NCI-H524 treated with DMSO at 0.1 percent for 48 hours (cell line): ENCODE measurements at regions not wholly inside any gene's neighbourhood (a gene's known extent, or its start where the extent isn't known, plus 50 kb on each side); places are given as distances from the start of the nearest gene placed in this dataset.
"Not testable (repeated sequence)": the region's sequence is repeated elsewhere in the genome, so short reads cannot be mapped to it uniquely, and the experiment has no call there.

Source experiments
- DNase-seq: peaks from one replicate; lab custom pipeline; 2025; lab: John Stamatoyannopoulos, UW

DNA sequence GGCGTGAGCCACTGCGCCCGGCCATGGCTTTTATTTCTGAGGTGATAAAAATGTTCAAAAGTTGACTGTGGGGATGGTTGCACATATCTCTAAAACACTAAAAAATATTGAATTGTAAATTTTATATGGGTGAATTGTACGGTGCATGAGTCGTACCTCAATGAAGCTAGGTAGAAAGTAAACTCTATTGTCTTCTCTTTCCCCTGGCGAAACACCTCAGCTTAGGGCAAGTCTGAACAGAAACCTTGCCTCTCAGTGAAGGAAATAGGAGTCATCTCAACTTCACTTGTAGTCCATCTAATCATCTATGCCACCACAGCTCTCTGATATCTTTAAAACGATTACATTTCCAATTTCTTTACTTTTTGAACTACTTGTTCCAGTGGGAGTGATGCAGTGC lies 309.6 kb downstream of the SPATA31A1 start:
- not testable (repeated sequence) for DNase-seq

DNA sequence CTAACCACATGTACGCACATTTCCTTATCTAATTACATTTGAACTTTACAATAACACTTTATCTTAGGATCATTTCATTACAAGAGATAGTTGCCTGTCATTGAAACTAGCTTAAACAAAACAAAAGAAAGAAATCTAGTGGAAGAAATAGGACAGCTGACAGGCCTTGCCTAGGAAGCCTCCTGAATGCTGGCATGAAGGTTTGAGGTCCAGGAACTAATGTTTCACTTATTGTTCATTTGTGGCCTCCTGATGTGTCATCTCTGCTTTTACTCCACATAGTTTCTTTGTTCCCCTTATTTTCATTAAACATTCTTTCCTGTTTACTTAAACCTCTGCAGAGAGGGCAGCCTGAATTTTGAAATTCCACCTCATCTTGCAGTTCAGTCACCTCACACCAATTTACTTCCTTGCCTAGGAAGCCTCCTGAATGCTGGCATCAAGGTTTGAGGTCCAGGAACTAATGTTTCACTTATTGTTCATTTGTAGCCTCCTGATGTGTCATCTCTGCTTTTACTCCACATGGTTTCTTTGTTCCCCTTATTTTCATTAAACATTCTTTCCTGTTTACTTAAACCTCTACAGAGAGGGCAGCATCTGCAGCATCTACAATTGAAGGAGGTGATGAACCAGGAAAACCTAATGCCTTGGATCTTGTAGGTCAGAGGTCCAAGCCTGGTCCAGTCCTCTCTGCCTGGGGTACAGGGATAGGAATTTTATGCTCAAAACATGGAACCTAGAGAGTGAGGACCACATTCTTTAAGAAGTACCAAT lies 319.2 kb downstream of the SPATA31A1 start:
- not testable (repeated sequence) for DNase-seq

DNA sequence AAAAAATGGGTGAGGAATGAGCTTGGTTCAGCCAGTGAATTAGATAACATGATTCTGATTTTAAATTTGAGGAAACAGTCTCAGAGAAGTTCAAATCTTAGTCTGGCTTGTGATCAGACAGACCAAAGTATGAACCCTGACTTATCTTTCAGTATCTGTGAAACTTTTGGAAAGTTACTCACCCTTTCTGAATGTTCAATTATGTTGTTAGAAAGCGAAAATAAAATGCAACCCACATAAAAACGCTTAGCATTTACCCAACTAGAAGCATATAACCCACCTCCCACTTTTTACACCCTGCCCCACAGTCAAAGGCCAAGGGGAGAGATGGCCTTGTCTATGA lies 319.7 kb downstream of the SPATA31A1 start:
- not testable (repeated sequence) for DNase-seq

DNA sequence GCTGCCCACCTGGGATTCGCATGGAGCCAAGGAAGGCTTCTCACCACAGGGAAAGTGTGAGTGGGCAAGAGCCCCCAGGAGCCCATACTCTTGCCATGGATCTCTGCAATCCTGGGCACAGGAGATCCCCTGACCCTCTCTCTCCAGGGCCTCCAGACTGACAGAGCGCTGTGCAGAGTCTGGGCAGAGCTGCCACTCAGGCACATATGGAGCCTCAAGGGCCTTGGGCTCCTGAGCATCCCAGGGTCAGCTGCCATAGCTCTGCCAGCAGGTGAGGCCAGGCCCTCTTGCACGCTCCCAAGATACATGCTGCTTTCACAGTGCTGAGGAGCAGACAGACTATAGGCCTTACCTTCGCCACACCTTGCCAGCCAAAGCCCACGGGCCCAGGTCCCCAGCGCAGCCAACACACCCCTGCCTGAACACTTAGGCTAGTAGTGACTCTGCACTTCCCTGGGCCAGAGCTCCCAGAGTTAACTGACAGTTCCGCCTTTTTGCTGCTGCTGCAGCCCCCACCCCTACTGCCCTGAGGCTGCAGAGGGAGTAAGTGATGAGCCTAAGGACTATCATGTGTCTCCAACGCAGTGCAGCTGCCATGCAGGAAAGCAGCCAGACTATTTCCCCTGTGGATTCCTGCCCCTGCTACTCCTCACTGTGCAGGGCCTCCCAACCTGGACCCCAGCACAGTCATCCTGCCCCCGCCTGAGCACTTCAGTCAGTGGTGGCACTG lies 323.2 kb downstream of the SPATA31A1 start:
- DNase-seq = not testable (repeated sequence)

DNA sequence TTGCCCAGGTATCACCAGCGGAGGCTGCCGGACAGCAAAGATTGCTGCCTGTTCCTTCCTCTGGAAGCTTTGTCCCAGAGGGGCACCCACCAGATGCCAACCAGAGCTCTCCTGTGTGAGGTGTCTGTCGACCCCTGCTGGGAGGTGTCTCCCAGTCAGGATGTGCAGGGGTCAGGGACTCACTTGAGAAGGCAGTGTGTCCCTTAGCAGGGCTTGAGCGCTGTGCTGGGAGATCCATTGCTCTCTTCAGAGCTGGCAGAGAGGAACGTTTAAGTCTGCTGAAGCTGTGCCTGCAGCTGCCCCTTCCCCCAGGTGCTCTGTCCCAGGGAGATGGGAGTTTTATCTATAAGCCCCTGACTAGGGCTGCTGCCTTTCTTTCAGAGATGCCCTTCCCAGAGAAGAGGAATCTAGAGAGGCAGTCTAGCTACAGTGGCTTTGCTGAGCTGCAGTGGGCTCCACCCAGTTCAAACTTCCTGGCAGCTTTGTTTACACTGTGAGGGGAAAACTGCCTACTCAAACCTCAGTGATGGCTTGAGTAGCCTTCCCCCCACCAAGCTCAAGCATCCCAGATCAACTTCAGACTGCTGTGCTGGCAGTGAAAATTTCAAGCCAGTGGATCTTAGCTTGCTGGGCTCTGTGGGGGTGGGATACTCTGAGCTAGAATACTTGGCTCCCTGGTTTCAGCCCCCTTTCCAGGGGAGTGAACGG lies 325.4 kb downstream of the SPATA31A1 start:
- DNase-seq = not testable (repeated sequence)

DNA sequence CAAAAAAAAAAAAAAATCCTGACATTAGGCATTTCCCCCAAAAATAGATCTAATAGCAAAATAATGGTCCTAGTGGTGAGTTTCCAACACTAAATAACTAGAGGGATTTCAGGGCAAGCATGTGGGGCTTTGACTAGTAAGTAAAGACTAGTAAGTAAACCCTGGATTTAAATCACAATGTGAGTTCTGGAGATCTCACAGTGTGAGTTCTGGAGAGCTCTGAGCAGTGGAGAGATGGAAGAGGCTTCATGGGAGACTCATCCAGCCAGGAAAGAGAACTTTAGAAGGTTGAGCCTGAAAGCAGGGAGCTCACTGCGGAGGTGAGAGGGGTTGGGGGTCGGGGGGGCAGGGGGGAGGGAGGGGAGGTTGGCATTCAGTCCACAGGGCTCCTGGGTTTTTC lies 373.4 kb downstream of the SPATA31A1 start:
- not testable (repeated sequence) for DNase-seq

DNA sequence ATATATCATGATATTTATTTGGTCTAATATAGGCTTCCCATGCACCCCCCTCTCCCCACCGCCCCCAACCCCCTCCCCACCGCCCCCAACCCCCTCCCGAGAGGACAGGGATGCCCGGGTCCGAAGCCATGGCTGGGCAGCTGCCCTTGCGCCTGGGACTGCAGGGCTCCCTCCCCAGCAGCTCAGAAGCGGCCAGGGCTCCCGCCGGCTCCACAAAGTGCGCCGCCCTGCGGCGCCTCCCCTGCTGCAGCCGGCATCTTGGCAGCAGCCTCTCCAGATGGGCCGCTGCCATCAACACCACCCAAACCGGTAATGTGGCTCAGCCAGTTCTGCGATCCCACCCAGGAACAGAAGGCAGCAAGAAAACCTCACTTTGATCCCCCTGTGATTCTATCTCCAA lies 389.4 kb downstream of the SPATA31A1 start:
- not testable (repeated sequence) for DNase-seq

DNA sequence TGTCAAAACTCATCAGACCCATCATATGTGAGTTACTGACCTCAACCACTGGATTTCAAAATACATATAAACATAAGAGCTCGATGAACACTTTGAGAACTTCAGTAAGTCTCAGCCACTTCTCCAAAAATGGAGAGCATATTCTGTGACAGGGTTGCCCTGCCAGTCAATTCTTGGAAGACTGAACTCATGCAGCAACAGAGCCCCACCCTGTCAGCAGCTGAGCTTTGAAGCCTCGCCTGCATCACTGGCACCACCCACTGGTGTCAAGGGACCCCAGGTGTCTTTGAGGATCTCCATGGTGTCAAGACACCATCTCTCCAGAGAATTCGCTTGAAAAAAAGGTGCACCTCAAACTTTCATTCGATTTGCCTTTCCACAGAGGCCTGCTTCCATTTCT lies 420.1 kb downstream of the SPATA31A1 start:
- not testable (repeated sequence) for DNase-seq

DNA sequence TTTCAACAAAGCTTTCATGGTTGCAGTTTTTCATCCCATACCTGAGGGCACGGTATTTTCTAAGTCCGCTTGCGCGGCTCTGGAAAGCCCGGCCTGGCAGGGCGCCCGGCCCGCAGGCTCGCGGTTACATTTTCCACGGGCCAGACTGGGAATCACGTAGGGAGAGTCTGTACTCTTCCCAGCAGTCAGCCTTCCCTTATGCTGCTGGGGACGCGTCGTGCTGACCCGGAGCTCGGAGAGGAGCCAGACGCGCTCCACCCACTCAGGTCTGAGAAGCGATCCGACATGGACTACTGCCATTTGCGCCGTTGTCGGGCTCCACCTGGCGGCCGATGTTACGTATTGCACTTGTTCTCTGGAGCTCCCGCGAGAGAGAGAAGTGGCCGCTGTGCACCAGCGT lies 435.9 kb downstream of the SPATA31A1 start:
- not testable (repeated sequence) for DNase-seq

DNA sequence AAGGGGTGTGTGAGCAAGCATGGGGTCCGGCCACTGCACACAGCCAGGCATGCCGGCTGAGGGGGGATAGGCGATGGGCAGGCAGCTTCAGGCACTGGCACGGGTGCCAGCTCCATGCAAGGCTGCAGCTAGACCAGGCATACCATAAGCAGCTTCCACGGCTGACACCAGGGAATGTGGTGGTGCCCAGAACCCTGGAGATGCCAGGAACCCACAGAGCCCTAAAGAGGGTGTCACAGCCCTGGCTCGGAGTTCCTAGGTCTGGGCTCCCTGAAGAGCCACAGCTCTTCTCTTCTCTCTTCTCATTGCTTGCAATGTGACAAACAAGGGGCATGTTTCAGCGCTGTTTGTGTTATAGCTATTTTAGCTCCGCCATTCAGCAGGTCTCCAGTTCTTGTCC lies 442.5 kb downstream of the SPATA31A1 start:
- DNase-seq = not testable (repeated sequence)

DNA sequence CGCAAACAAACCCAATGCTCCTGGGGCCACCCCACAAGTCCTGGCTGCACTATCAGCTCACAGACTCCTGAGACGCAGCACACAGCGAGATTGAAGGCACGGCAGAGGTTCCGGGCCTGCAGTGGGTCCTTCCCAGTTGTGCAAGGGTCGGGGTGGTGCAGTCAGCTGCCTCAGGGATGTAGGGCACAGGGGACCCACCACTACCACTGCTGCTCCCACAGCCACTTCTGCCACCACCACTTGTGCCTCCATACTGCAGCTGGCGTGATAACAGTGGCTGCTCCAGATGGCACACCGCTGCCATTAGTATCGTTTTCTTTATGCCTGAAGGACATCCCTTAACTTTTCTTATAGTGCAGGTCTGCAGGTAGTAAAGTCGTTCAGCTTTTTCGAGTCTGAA lies 443.8 kb downstream of the SPATA31A1 start:
- DNase-seq = not testable (repeated sequence)

DNA sequence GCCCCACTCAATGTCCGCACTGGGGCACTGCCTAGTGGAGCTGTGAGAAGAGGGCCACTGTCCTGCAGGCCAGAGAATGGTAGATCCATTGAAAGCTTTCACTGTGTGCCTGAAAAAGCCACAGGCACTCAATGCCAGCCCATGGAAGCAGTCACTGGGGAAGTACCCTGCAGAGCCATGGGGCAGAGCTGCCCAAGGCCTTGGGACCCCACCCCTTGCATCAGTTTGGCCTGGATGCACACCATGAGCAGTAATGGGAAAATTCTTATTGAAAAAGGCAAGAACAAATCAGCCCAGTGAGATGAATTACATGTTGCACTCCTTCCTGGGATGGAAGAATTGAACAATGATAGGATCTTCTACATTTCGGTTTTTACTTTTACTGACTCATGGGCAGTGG lies 447.1 kb downstream of the SPATA31A1 start:
- not testable (repeated sequence) for DNase-seq

DNA sequence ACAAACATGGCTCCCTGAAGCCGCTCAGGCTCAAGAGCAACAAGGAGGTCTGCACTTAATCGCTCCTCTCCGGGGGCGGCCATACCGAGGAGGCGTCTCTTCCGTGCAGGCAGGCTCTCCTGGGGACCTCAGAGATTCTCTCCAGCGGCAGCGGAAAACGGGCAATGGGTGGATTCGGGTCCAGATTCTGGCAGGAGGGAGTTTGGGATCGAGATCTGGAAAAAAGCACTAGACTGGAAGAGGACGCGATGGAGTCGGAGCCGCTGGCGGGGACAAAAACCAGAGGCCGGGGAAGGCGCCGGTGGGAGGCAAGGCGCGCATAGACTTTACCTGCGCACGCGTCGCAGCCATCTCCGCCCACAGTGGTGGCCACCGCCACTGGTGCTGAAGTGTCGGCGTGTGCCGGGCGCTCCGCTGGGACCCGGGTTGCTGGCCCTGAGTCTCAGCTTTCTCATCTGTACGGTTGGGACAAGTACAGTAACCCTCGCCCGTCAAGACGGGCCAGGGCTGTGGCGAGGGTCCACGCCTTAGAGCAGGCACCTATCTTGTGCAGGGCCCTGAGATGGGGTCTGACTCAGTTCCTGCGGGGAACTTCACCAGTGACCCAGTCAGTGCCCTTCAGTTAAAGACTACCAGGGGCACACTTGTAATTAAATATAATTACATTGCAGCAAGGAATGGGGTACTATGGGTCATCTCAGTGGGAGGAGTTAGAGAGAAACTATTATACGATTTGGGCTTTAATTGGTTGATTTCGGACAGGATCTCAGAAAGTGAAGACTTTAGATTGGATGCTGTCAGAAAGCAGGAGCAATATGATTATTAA lies 454.1 kb downstream of the SPATA31A1 start:
- peak; percentile 16 for DNase-seq

DNA sequence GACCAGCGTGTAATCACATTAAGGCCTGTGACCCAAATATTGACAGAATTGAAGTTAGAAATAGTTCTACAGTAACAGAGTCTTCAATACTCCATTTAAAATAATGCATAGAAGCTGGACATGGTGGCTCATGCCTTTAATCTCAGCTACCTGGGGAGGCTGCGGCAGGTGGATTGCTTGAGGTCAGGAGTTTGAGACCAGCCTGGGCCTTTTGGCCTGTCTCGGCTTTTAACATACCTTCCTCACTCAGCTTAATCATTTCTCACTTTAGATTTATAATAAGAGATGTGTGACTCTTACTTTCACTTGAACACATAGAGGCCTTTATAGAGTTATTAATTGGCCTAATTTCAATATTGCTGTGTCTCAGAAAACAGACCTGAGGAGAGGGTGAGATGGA lies 454.9 kb downstream of the SPATA31A1 start:
- not testable (repeated sequence) for DNase-seq

DNA sequence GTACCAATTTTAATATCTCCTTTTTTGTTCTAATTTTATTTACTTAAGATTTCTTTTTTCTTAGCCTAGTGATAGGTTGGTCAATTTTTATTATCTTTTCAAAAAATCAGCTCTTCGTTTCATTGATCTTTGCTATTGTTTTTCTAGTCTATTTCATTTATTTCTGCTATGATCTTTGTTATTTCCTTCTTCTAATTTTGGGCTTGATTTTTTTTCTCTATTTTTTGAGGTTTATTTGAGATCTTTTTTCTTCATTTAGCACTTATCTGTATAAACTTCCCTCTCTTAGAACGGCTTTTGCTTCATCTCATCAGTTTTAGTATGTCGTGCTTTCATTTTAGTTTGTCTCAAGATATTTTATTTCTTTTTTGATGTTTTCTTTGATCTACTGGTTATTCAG lies 456.1 kb downstream of the SPATA31A1 start:
- not testable (repeated sequence) for DNase-seq

DNA sequence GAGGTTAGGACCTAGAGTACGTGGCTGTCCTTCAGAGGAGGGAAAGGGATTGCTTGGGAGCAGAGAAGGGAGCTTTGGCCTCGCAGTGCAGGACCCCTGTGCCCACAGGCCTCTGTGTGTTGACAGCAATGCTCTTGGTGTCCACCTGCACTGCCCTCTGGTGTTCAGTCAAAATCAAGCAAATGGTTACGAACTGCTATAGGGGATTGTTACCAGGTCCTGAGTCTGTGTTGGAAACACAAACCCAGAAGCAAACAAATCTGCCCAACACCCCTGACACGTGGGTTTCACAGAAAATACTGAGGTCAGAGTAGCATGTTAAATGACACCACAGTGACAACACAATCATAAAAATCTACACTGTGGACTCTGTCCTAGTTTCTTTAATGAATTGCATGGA lies 473.0 kb downstream of the SPATA31A1 start:
- not testable (repeated sequence) for DNase-seq
